Smooth muscle cell (in vitro differentiated cells): ENCODE measurements at regions not wholly inside any gene's neighbourhood (a gene's known extent, or its start where the extent isn't known, plus 50 kb on each side); places are given as distances from the start of the nearest gene placed in this dataset.

ENCODE experiments used
- DNase-seq: peaks from one replicate; lab custom pipeline; 2025; ENCODE audit not compliant: unreplicated experiment; lab: John Stamatoyannopoulos, UW
- H2AFZ ChIP-seq: fragments of 200-600 bp; sonication (generic); 2 replicates; pipeline ENCODE4 v1.6.0; 2016; ENCODE audit warnings: antibody characterized with exemption, low read depth, mild to moderate bottlenecking
- H3F3A ChIP-seq: fragments of 200-600 bp; sonication (generic); 2 replicates; pipeline ENCODE4 v1.6.0; 2017; ENCODE audit warnings: antibody characterized with exemption, low read depth
- H3K27ac ChIP-seq: fragments of 200-600 bp; sonication (generic); 2 replicates; pipeline ENCODE4 v1.5.1; 2016; ENCODE audit warnings: low read depth, mild to moderate bottlenecking
- H3K27me3 ChIP-seq: fragments of 200-600 bp; sonication (generic); 2 replicates; pipeline ENCODE4 v1.6.1; 2016; ENCODE audit warnings: low read depth, mild to moderate bottlenecking
- H3K36me3 ChIP-seq: fragments of 200-600 bp; sonication (generic); 2 replicates; pipeline ENCODE4 v1.5.1; 2016; ENCODE audit warnings: low read depth
- H3K4me1 ChIP-seq: fragments of 200-600 bp; sonication (generic); 2 replicates; pipeline ENCODE4 v1.5.1; 2016; ENCODE audit warnings: low read depth
- H3K4me2 ChIP-seq: fragments of 200-600 bp; sonication (generic); 2 replicates; pipeline ENCODE4 v1.6.0; 2016; ENCODE audit warnings: mild to moderate bottlenecking
- H3K4me3 ChIP-seq: fragments of 200-600 bp; sonication (generic); 2 replicates; pipeline ENCODE4 v1.5.1; 2016; ENCODE audit warnings: mild to moderate bottlenecking
- H3K79me2 ChIP-seq: fragments of 200-600 bp; sonication (generic); 2 replicates; pipeline ENCODE4 v1.6.0; 2016; ENCODE audit warnings: low read depth, mild to moderate bottlenecking
- H3K9ac ChIP-seq: fragments of 200-600 bp; sonication (generic); 2 replicates; pipeline ENCODE4 v1.6.0; 2016; ENCODE audit warnings: low read depth
- H3K9me3 ChIP-seq: fragments of 200-600 bp; sonication (generic); replicated peaks from 2 replicates; pipeline ENCODE4 v1.5.1; 2016; ENCODE audit warnings: low read depth
- H4K20me1 ChIP-seq: fragments of 200-600 bp; sonication (generic); 2 replicates; pipeline ENCODE4 v1.6.0; 2016; ENCODE audit warnings: low read depth
- WGBS: methylation state at CpG from one replicate; pipeline ENCODE4 v1.1.7; 2016; ENCODE audit warnings: low lambda C conversion rate; 5-methylcytosine and 5-hydroxymethylcytosine counted together
- TF ChIP-seq, protein P1 (sequence below): fragments of 200-600 bp; sonication (generic); IDR thresholded peaks from 2 replicates; pipeline ENCODE4 v1.5.1; 2017; ENCODE audit warnings: borderline replicate concordance, mild to moderate bottlenecking, antibody characterized with exemption; ENCODE audit not compliant: insufficient read depth, poor library complexity, severe bottlenecking

DNA sequence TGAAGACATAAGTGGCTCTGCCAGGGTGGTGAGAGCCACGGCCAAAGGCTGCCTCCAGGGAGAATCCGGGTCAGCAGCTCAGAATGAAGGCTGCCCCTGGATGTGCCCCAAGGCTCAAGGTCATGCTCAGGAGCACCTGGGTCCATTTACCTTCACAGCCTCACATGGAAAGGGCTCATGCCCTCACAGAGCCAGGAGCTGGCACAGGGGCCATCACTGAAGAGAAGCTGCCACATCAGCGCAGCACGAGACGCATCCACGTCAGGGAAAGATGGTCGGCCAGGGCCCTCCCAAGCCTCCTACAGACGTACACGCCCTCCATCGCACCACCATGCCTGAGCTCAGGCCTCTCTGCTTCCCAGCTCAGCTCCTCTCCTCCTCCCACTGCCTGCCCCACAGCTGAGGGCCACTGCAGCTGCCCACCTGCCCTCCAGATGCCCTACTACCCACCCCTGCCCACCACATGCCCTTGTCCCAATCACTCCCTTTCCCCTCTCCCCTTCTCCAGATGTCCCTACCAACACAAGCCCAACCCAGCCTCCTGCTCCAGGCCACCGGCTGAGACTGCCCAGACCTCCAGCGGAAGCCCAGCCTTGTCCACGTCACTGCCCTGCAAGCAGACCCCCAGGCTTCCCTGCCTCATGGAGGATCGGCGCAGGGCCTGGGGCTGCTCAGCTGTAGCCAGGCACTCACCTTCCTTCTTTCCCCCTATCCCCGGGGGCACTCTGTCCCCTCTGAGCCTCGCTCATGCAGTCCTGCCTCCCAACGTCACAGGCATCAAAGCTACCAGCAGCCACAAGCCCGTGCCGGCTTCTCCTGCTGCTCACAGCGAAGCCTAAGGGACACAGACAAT, 144.1 kb downstream of the SHANK2 start:
- no peaks in the 10 kb centered on the region for H3K27me3 ChIP-seq
- DNase-seq, result no peak
- no peak overlapping the region for H3K4me3 ChIP-seq
- H3K4me2 ChIP-seq, result no peak overlapping the region
- H2AFZ ChIP-seq, result no peak overlapping the region
- H3K36me3 ChIP-seq, result no peaks in the 10 kb centered on the region
- no peaks in the 10 kb centered on the region for H3K79me2 ChIP-seq
- no peak overlapping the region for H3K27ac ChIP-seq
- WGBS, result 92% methylated on average over 21 of the region's 21 CpGs
- TF ChIP-seq, protein P1, sequence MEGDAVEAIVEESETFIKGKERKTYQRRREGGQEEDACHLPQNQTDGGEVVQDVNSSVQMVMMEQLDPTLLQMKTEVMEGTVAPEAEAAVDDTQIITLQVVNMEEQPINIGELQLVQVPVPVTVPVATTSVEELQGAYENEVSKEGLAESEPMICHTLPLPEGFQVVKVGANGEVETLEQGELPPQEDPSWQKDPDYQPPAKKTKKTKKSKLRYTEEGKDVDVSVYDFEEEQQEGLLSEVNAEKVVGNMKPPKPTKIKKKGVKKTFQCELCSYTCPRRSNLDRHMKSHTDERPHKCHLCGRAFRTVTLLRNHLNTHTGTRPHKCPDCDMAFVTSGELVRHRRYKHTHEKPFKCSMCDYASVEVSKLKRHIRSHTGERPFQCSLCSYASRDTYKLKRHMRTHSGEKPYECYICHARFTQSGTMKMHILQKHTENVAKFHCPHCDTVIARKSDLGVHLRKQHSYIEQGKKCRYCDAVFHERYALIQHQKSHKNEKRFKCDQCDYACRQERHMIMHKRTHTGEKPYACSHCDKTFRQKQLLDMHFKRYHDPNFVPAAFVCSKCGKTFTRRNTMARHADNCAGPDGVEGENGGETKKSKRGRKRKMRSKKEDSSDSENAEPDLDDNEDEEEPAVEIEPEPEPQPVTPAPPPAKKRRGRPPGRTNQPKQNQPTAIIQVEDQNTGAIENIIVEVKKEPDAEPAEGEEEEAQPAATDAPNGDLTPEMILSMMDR, result no peak
- no peaks in the 10 kb centered on the region for H3F3A ChIP-seq
- H3K9me3 ChIP-seq, result no peaks in the 10 kb centered on the region
- H4K20me1 ChIP-seq, result no peaks in the 10 kb centered on the region
- H3K9ac ChIP-seq, result no peak overlapping the region
- no peaks in the 10 kb centered on the region for H3K4me1 ChIP-seq

- WGBS, result 95% methylated on average over 6 of the region's 6 CpGs
- TF ChIP-seq, protein P1, result no peak
- no peak overlapping the region for H3K27ac ChIP-seq
Measured at GRCh38 chr11:71106671-71107070, 145.7 kb downstream of the SHANK2 start.

DNA sequence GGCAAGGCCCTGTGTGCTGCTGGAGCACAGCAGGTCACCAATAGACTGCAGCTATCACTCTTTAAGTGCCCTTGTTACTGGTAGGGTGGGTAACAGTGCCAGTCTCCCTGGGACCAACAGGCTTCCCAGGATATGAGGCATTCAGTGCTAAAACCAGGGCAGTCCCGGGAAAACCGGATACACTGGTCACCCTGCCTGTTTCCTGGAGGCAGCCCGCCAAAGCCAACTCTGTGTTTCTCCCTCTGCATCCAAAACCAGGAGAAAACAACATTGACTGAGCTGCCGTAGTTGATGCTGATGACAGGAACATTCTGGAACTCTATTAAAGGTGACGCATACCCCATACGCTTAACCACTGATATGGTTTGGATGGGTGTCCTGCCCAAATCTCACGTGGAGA, 149.1 kb downstream of the SHANK2 start:
- 89% methylated on average over 7 of the region's 7 CpGs for WGBS
- Histone ChIP-seq H3K4me1 (no peaks in the 10 kb centered on the region), H2AFZ (no peak overlapping the region), H3K9me3 (no peaks in the 10 kb centered on the region), H3K36me3 (no peaks in the 10 kb centered on the region), H3K9ac (no peak overlapping the region), H3K27ac (no peak overlapping the region), H3K27me3 (no peaks in the 10 kb centered on the region), H4K20me1 (no peaks in the 10 kb centered on the region), H3K4me2 (no peak overlapping the region), H3K4me3 (no peak overlapping the region), H3K79me2 (no peaks in the 10 kb centered on the region), H3F3A (no peaks in the 10 kb centered on the region)
- TF ChIP-seq, protein P1, result no peak
- no peak for DNase-seq

More at GRCh38 chr11:71106671-71107070, 145.7 kb downstream of the SHANK2 start:
- no peak overlapping the region for H3K4me3 ChIP-seq
- H2AFZ ChIP-seq, result no peak overlapping the region
- H3K9me3 ChIP-seq, result no peaks in the 10 kb centered on the region
- H3K27me3 ChIP-seq, result no peaks in the 10 kb centered on the region
- H3K9ac ChIP-seq, result no peak overlapping the region
- H3K79me2 ChIP-seq, result no peaks in the 10 kb centered on the region
- H3K4me1 ChIP-seq, result no peaks in the 10 kb centered on the region
- H3F3A ChIP-seq, result no peaks in the 10 kb centered on the region
- DNase-seq, result no peak
- no peaks in the 10 kb centered on the region for H4K20me1 ChIP-seq
- H3K4me2 ChIP-seq, result no peak overlapping the region
- no peaks in the 10 kb centered on the region for H3K36me3 ChIP-seq
